Osteocyte (in vitro differentiated cells): ENCODE measurements at regions not wholly inside any gene's neighbourhood (a gene's known extent, or its start where the extent isn't known, plus 50 kb on each side); places are given as distances from the start of the nearest gene placed in this dataset.

Experiments
- DNase-seq: peaks from one replicate; pipeline ENCODE4 v3.0.0; 2021; ENCODE audit warnings: mixed read lengths; ENCODE audit not compliant: unreplicated experiment; ENCODE audit errors: extremely low spot score
- H3K27ac Mint-ChIP-seq: one replicate; pipeline ENCODE4 v1.8.0; 2021; ENCODE audit warnings: mild to moderate bottlenecking, mixed read lengths; ENCODE audit not compliant: unreplicated experiment
- H3K27me3 Mint-ChIP-seq: one replicate; pipeline ENCODE4 v1.8.0; 2021; ENCODE audit warnings: mixed read lengths; ENCODE audit not compliant: unreplicated experiment
- H3K36me3 Mint-ChIP-seq: one replicate; pipeline ENCODE4 v1.8.0; 2021; ENCODE audit warnings: mixed read lengths; ENCODE audit not compliant: unreplicated experiment
- H3K4me1 Mint-ChIP-seq: one replicate; pipeline ENCODE4 v1.8.0; 2021; ENCODE audit warnings: mixed read lengths; ENCODE audit not compliant: unreplicated experiment
- H3K4me3 Mint-ChIP-seq: one replicate; pipeline ENCODE4 v1.8.0; 2021; ENCODE audit warnings: mild to moderate bottlenecking, moderate library complexity, mixed read lengths; ENCODE audit not compliant: unreplicated experiment
- H3K9me3 Mint-ChIP-seq: one replicate; pipeline ENCODE4 v1.8.0; 2021; ENCODE audit warnings: mixed read lengths; ENCODE audit not compliant: unreplicated experiment
- CTCF ChIP-seq: fragments of 200-600 bp; sonication (generic); IDR thresholded peaks from 2 replicates; pipeline ENCODE4 v1.5.0; 2021; ENCODE audit warnings: antibody characterized with exemption, mild to moderate bottlenecking, moderate library complexity

DNA sequence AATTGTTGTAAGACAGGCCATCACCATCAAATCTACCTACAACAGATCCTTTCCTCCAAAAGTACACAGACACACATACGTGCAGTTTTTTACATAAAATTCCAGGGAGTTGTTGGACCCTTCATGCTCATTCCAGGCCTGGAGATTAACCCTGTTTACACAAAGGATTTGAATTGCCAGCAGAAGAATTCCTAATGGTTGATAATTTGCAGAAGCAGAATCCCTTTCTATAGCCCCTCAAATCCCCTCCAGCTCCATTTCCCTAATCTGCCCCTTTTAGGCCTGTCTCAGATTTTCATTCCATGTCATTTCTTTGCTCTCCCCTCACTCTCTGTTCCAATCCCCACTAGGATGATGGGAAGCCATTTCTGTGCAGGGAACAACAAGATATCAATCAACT is 102.9 kb upstream of the TOX3 start:
- H3K36me3 Mint-ChIP-seq: no peaks in the 10 kb centered on the region

DNA sequence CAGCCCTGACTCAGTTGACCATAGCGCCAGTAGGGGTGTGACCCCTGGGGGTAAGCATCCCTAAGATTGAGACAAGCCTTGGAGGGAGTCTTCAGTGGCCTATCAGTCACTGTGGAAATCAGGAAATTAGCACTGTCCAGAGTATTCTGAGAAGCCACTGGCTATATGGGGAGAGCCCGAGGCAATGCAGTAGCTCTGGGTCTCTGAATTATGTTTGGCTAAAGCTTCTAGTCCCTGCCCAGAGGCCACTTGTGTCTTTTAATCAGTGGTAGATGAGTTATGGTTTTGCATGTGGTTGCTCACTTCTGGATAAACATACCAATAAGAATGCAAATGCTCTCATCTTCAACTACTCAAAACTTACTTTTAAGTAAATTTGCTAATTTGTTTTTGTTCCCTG is 100.6 kb upstream of the TOX3 start:
- no peak for DNase-seq
- Mint-ChIP-seq H3K27ac (no peak overlapping the region), H3K36me3 (no peaks in the 10 kb centered on the region), H3K27me3 (no peaks in the 10 kb centered on the region), H3K4me1 (no peaks in the 10 kb centered on the region), H3K9me3 (peaks cover 8% of the 10 kb centered on the region), H3K4me3 (no peak overlapping the region)
- TF ChIP-seq CTCF: no peak

More for the DNA sequence above, 102.9 kb upstream of the TOX3 start:
- H3K27me3 Mint-ChIP-seq: no peaks in the 10 kb centered on the region
- no peak for TF ChIP-seq CTCF
- H3K4me3 Mint-ChIP-seq: no peak overlapping the region
- H3K4me1 Mint-ChIP-seq: no peaks in the 10 kb centered on the region
- H3K27ac Mint-ChIP-seq: no peak overlapping the region
- no peak for DNase-seq
- H3K9me3 Mint-ChIP-seq: peaks cover 8% of the 10 kb centered on the region

GRCh38 chr16:52643006-52643405 is 96.1 kb upstream of the TOX3 start:
- Mint-ChIP-seq H3K4me3 (no peak overlapping the region), H3K36me3 (no peaks in the 10 kb centered on the region), H3K4me1 (no peaks in the 10 kb centered on the region), H3K9me3 (peaks cover 14% of the 10 kb centered on the region), H3K27ac (no peak overlapping the region), H3K27me3 (no peaks in the 10 kb centered on the region)
- TF ChIP-seq CTCF: no peak
- no peak for DNase-seq

GRCh38 chr16:52634528-52634927 is 87.6 kb upstream of the TOX3 start:
- peaks cover 13% of the 10 kb centered on the region for H3K9me3 Mint-ChIP-seq

GRCh38 chr16:52634104-52634503 is 87.2 kb upstream of the TOX3 start:
- H3K9me3 Mint-ChIP-seq: peaks cover 12% of the 10 kb centered on the region
- no peak overlapping the region for H3K4me3 Mint-ChIP-seq
- H3K4me1 Mint-ChIP-seq: no peaks in the 10 kb centered on the region
- H3K27me3 Mint-ChIP-seq: no peaks in the 10 kb centered on the region
- H3K27ac Mint-ChIP-seq: no peak overlapping the region
- DNase-seq: no peak
- H3K36me3 Mint-ChIP-seq: no peaks in the 10 kb centered on the region
- TF ChIP-seq CTCF: no peak

More at GRCh38 chr16:52634528-52634927, 87.6 kb upstream of the TOX3 start:
- DNase-seq: no peak
- no peaks in the 10 kb centered on the region for H3K36me3 Mint-ChIP-seq
- no peaks in the 10 kb centered on the region for H3K4me1 Mint-ChIP-seq
- H3K4me3 Mint-ChIP-seq: no peak overlapping the region
- H3K27ac Mint-ChIP-seq: no peak overlapping the region
- no peaks in the 10 kb centered on the region for H3K27me3 Mint-ChIP-seq
- no peak for TF ChIP-seq CTCF
